GM21447 (cell line): ENCODE measurements at regions not wholly inside any gene's neighbourhood (a gene's known extent, or its start where the extent isn't known, plus 50 kb on each side); places are given as distances from the start of the nearest gene placed in this dataset.

Experiments
- ATAC-seq: cut with Tn5 transposase; IDR thresholded peaks from one replicate; pipeline ENCODE4 v1.9.1; 2021; ENCODE audit not compliant: unreplicated experiment

DNA sequence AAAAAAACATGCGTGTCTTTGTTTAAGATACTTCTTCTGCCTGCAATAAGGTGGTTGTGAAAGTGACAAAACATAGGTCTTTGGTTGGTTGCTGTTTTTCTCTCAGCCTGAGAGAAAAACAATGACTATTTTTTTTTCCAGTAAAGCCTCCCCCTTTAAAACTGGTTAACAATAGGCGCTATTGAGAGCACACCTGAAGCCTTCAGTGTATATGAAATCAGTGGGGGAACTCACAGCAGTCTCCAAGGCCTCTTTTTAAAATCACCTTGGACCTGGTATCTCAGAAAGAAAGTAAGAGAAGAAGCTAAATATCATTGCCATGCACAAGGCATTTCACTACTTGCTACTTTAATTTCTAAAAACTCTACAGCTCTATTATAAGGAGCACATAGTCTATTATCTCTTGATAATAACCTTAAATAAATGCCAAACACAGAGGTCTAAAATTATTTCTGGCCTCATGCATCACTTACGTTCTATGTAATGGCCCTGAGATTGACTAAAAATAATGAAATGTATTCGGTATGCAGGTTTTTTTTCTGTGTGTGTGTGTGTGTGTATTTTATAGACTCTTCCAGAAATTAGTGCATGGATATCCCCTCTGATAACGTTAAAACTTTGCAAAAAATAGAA, 544.4 kb downstream of the TDRD15 start:
- no peak for ATAC-seq

- no peak for ATAC-seq
Observed at GRCh38 chr2:21676041-21676440, 552.3 kb downstream of the TDRD15 start.

DNA sequence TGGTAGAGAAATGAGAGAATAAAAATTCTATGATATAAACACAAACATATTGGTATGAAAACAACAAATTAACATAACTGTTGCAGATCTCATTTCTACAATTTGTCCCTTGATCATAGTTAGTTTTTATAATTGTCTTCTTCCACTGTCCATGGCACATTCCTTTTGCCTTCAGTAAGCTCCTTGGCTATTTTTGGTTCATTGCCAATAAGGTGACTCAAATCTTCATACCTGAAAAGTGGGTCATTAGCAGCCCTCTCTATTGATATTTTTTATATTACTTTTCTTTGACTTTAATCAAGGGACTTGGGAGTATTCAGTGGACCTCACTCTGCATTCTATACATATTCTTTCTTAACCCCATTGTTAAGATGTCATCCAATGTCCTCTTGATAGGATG, 552.9 kb downstream of the TDRD15 start:
- no peak for ATAC-seq

- ATAC-seq = no peak
Observed at GRCh38 chr2:21683838-21684237, 560.1 kb downstream of the TDRD15 start.

DNA sequence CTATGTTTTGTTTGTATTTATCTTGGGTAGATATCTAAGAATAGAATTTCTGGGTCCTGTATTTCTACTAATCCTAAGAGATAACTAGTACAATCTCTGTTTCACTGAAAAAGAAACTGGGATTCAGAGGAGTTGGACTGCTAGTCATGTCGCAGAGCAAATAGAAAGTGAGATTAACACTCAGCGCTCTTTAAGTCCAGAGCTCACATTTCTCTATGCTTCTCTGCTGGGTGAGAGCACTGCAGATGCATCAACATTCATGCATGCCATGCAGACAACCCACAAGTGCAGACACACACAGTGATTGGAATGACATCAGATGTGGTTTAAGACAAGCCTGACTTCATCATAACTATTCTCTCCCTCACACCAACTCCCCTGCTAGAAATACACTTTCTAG, 563.8 kb downstream of the TDRD15 start:
- no peak for ATAC-seq

GRCh38 chr2:21690005-21690404, 566.2 kb downstream of the TDRD15 start:
- ATAC-seq = no peak

DNA sequence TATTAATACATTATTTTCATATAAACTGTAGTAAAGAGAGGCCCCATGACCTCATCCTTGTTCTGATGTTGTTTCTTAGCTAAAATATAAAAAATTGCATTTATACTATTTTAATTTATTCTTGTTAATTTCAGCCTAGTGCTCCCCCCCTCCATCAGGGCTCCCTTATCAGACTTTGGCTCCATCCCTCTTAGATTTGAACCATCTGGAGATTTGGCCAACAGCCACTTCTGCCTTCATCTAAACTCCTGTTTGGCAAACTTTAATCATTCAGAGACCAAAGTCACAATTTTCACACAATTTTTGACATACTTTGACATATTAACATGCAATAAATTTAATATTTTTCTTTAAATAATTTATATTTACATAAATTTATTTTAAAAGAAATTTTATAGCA, 569.3 kb downstream of the TDRD15 start:
- ATAC-seq = no peak

DNA sequence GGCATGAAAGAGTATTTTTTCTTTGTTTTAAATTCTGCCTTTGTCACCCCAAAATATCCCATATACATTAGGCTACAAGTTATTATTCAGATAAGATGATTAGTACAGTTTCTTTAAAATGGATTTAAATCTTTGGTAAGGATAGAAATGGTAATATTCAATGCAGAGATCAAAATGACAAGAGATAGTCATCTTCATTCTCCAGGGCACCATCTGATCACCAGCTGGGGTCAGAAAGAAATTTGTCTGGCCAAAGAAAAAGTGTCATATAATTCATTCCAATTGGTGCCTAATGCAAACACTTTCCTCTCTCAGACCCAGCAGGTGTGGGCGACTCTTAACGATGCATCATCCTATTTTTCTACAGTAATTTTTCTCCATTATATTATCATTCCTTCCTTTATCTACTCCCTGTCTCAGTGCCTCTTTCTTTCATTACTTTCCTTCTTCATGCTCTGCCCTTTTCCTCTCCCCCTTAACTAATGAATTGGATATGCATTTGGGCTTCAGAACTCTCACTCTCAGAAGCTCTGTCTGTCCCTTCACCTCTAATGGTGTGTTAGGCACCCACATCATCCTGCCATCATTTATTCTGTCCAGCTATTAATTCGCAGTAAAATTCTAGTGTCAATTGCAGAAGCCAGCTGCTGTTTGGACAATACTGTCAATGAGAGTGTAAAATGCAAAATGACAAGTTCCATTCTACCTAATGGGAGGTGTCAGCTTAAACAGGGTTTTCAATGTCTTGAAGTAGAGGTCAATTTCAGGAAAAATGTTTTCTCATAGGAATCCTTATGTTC, 570.5 kb downstream of the TDRD15 start:
- no peak for ATAC-seq

DNA sequence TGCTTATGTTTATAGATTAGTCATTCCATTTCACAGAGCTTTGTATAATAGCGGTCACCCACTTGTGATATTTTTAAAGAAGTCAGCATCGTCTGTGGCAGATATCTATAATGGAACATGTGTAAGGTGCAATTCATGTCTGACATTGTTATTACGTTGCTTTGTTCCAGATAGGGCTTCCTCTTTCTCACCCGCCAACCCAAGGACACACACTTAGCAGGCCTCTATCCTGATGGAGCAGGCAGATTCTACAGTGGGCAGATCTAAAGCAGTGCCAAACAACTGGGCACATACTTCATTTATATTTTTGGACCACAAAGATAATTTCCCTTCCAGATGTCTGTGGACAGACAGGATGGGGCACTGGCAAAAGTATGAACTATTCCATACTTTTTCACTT, 573.1 kb downstream of the TDRD15 start:
- ATAC-seq = no peak

DNA sequence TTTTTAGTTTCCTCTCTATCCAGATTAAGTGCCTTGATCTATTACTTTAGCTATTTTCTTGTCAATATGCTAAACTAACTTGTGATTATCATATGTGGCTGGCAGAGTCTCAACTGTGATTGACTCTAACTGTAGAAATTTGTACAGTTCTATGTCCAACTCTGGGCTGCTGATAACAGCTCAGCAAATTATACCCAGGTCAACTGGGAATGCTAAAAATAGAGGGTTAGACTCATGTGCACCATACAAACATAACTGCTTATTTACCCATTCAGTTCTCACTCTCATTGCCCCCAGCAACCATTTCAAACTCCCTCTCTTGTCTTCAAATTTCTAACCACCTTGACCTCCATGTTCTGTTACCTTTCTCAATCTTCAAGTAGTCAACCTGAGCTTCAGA, 576.9 kb downstream of the TDRD15 start:
- no peak for ATAC-seq

GRCh38 chr2:21710031-21710430, 586.3 kb downstream of the TDRD15 start:
- no peak for ATAC-seq

- ATAC-seq = no peak
Observed at GRCh38 chr2:21710496-21710895, 586.7 kb downstream of the TDRD15 start.

DNA sequence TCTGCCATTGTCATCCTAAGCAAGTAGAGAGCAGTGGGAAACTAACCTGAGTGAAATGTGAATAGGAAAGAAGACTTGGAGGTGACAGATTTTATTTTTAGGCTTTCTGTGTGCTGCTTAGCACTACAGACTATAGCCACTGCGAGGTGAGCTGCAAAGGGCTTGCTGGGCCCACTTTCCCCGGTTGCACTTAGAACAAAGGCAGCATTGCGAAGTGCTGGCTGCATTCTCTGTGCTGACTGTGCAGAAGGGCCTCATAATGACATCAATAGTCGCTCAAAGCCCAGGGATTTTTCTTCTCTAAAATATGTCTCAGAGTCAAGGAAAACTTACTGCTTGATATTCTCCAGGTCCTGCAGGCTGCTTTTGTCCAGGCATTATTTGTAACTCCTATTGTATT, 592.1 kb downstream of the TDRD15 start:
- ATAC-seq = no peak

GRCh38 chr2:21727101-21727500, 603.3 kb downstream of the TDRD15 start:
- no peak for ATAC-seq

- ATAC-seq = no peak
Observed at GRCh38 chr2:21728133-21728532, 604.4 kb downstream of the TDRD15 start.

- ATAC-seq = no peak
Observed at GRCh38 chr2:21730141-21730540, 606.4 kb downstream of the TDRD15 start.

DNA sequence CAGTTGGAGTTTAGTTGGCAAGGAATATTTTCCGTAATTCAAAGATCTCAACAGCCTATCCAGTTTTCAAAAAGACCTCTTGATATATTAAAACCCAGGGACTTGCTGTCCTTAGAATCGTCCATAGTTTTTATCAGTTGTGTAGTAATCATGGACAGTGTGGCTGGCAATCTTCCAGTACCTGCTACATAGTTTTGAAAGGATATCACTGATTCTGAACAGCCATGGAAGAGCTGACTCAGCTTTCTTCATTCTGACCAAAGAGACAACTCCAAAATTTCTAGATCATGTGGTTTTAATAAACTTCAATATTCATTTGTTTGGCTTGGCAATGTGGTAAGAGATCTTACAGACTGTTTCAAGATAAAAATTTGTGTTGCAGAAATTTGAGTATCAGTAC, 616.7 kb downstream of the TDRD15 start:
- ATAC-seq = no peak

DNA sequence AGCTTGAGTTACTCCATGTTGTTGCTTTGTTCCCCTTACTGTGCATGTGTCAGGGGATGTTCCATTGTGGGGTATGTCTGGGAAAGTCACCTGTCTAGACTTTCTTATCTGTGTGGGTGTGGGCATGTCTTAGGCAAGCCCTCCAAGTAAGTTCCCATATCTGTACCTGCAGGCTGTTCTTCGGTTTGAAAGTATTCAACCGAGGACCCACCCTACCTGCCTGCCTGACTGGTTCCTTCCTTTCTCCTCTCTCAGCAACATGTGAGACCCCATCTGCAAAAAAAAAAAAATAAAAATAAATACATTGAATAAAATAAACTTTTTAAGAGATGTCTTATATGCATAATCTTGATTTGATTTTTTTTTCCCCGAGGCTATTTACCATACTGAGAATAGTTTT, 622.7 kb downstream of the TDRD15 start:
- ATAC-seq = no peak

GRCh38 chr2:21748501-21748900, 624.7 kb downstream of the TDRD15 start:
- ATAC-seq = no peak

DNA sequence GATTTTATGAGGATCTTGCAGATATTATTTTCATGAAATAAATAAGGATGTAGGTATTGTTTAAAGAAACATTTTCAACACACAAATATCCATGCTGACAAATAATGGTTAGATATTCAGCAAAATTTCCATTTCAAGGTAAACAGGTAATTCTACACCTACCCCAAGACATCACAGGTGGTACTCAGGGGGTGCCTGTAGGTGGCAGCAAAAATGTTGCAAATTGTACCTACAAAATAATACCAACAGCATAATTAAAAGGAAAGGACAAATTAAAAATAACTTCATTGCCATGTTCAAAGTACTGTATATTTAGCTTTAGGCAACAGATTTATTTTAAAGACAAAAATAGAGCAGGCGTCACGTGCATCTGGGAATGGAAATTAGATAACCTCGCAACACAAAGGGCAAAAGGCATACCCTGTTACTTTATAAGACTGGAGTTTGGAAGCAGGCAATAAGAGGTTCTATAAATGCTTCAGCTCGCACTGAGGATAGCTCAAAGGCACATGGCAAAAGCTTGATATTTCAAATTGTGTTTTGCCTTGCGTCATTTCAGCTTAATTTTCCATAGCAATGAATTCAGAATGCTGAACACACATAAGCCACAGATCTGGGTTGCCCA, 630.5 kb downstream of the TDRD15 start:
- no peak for ATAC-seq

DNA sequence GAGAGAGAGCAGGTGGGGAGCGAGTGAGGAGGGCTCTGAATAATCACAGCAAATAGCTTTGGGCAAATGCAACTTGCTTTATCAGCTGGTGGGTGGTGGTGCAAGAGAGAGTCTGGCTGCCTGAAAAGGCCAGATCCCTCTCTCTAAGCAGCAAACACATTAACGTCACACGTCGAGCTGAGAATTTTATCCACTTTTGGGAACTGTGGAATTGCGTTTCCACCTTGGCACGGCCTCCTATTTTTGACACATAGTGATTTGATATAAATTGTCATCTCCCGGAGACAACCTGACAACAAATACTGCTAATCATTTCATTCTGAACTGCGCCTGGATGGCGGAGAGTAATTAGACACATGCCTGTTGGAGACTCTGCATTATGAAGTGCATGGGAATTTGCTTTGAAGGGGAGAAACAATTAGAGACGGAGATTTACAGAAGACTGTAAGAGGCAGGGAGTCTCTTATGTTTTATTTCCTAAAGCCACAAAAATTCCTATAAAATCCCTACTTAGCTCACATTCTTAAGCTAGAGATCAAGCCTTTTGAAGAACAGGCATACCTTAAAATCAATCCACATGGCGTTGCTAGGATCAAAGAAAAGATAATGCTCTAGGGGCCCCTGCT, 634.1 kb downstream of the TDRD15 start:
- ATAC-seq = no peak

DNA sequence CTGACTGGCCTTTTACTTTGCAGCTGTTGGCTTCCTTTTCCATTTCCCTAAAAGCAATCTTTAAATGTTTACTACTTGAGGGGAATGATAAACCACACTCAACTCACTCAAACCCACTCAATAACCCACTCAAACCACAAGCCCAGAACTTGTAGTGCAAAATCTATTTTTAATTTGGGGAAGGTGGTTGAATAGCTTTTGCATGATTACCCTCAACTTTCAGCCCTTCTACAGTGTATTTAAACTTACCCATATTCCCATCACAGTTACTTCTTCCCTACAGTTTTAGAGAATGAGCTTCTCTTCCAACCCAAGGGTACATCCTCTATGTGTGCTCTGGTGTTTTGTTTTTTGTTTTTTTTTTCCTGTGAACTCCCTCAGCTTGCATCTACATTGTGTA, 636.1 kb downstream of the TDRD15 start:
- no peak for ATAC-seq
